HG03045 (cell line): ENCODE measurements at regions not wholly inside any gene's neighbourhood (a gene's known extent, or its start where the extent isn't known, plus 50 kb on each side); places are given as distances from the start of the nearest gene placed in this dataset.
"Not testable (repeated sequence)": the region's sequence is repeated elsewhere in the genome, so short reads cannot be mapped to it uniquely, and the experiment has no call there.

Experiments
- ATAC-seq: cut with Tn5 transposase; IDR thresholded peaks from one replicate; pipeline ENCODE4 v1.9.1; 2021; ENCODE audit warnings: mild to moderate bottlenecking, moderate library complexity; ENCODE audit not compliant: unreplicated experiment

- ATAC-seq = no peak
Observed at GRCh38 chr15:67918205-67918861, 78.5 kb upstream of the RNU6-1 start.

GRCh38 chr15:67920524-67921240 lies 80.8 kb upstream of the RNU6-1 start:
- ATAC-seq = no peak

DNA sequence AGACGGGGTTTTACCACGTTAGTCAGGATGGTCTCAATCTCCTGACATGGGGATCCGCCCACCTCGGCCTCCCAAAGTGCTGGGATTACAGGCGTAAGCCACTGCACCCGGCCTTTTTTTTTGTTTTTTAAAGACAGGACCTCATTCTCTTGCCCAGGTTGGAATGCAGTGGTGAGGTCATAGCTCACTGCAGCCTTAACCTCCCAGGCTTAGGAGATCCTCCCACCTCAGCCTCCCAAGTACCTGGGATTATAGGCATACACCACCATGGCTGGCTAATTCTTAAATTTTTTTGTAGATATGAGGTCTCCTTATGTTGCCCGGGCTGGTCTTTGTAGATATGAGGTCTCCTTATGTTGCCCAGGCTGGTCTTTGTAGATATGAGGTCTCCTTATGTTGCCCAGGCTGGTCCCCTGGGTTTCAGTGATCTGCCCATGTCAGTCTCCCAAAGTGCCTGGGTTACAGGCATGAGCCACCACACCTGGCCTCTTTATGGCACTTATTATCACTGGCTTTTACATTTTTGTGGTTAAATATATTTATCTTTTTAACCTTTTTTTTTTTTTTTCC lies 82.3 kb upstream of the RNU6-1 start:
- no peak for ATAC-seq

GRCh38 chr15:67922971-67923945 lies 83.4 kb upstream of the RNU6-1 start:
- no peak for ATAC-seq

- ATAC-seq = no peak
Observed at GRCh38 chr15:67924359-67924974, 84.6 kb upstream of the RNU6-1 start.

DNA sequence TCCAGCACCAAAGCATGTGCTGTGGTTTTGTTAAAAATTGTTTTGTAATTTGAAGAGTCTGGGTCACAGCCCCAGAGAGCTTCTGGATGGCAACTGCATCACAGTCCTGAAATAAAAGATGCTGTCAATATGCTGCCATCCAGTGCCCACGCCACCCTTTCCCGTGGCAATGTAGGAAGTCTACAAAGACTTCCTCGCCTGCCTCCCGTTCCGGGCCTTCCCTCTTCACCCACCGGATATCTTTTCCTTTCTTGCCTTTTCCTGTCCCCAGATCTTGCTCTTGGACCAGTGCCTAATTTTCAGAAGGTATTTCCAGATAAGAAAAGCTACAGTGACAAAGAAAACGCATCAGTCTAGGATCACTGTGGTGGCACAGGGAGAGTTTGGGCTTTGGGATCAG lies 85.3 kb upstream of the RNU6-1 start:
- ATAC-seq = no peak

DNA sequence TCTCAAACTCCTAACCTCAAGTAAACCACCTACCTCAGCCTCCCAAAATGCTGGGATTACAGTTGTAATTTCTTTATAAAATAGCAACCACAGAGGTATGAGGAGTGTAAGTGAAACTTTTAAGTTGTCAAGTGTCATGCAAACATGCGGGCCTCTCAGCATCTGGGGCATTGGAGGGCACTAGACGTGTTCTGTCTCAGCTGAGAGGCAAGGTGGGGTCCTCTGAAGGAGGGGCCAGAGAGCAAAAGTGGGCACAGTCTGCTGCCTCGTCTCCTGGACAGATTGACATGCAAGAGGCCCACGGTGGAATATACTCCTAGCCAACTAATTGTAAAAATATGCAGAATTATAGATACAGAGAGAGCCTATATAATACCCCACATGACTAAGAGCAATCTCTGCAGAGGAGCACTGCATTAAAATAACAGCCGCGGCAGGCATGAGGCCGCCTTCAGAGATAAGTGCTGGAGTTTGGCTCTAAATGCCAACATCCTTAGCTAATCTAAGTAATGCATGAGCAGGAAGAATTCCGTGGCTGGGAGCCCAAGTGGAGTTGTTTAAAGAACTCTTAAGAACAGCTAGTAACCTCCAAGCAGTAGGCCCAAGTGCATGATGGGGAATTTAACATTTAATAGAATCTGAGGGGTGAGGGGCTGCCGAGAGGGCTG lies 87.8 kb upstream of the RNU6-1 start:
- ATAC-seq = no peak

GRCh38 chr15:67928666-67929065 lies 88.8 kb upstream of the RNU6-1 start:
- no peak for ATAC-seq

GRCh38 chr15:67930720-67931119 lies 90.9 kb upstream of the RNU6-1 start:
- ATAC-seq = no peak

GRCh38 chr15:67931861-67932260 lies 92.0 kb upstream of the RNU6-1 start:
- no peak for ATAC-seq

- ATAC-seq = not testable (repeated sequence)
Observed at GRCh38 chr15:67934126-67934525, 94.3 kb upstream of the RNU6-1 start.

GRCh38 chr15:67935244-67935643 lies 95.4 kb upstream of the RNU6-1 start:
- ATAC-seq = no peak

GRCh38 chr15:67936258-67936657 lies 96.4 kb upstream of the RNU6-1 start:
- no peak for ATAC-seq

DNA sequence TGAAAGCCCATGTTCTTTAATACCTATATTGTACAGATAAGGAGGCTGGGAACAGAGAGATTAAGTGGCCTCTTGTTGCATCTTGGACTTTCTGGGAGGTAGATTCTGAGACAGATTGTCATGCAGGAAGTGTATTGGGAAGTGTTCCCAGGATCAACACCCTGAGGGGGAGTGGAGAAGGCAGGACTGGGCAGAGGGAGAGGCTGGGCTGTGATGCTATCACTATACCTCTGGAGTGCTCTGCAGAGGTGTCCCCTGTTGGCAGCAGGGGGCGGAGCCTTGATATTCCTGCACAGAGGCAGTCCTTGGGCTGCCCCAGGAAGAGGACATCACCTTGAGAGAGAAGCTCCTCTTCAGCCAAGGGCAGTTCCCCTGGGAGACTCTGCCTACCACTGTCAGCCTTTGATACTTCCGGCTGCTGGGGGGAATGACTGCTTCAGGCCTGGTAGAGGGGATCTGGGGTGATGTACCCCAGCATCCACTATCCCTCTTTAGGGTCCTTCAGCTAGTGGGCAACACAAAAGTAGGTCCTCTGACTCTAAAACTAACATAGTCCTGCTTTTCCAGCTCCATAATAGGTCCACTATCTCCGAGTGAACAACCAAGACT lies 97.4 kb upstream of the RNU6-1 start:
- no peak for ATAC-seq

DNA sequence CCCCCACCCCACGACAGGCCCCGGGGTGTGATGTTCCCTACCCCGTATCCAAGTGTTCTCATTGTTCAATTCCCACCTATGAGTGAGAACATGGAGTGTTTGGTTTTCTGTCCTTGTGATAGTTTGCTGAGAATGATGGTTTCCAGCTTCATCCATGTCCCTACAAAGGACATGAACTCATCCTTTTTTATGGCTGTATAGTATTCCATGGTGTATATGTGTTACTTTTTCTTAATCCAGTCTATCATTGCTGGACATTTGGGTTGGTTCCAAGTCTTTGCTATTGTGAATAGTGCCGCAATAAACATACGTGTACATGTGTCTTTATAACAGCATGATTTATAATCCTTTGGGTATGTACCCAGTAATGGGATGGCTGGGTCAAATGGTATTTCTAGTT lies 99.3 kb upstream of the RNU6-1 start:
- ATAC-seq = not testable (repeated sequence)

GRCh38 chr15:67939588-67940323 lies 99.9 kb upstream of the RNU6-1 start:
- ATAC-seq = not testable (repeated sequence)

DNA sequence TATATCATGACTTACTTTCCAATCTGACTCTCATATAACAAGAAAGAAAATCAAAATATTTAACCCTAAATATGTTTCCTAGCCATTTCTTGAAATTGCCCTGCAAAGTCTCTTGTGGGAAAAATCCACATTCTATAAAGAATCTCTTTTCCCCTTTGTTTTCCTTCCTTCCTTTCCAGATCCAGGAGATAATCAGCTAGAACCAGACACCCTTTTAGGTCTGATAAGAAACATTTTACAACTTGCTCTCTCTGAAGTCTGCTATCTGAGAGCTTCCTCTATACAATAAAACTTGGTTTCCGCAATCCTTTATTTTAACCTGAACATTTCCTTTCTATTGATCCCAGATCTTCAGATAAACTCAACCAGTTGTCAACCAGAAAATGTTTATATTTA lies 100.5 kb upstream of the RNU6-1 start:
- no peak for ATAC-seq

GRCh38 chr15:67941648-67942310 lies 101.9 kb upstream of the RNU6-1 start:
- ATAC-seq = no peak

DNA sequence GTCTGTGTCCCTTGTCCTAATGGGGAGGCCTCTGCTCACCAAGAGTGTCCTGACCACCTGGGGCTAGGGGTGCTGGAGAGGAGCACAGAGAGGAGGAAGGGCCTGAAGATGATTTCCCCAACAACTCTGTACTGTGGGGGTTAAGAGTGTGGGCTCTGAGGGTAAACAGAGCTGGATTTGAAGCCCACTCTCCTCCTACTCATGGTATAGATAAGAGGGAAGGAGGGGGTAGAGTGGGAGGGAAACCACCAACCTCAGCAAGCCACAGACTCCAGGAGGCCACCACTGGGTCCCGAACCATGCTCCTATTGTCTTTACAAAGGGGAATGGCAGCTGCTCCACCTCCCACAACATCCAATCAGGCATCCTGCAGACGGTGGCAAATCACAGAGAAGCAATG lies 103.6 kb upstream of the RNU6-1 start:
- no peak for ATAC-seq
